AG10803 (cell line): ENCODE measurements at regions not wholly inside any gene's neighbourhood (a gene's known extent, or its start where the extent isn't known, plus 50 kb on each side); places are given as distances from the start of the nearest gene placed in this dataset.

Source experiments
- DNase-seq: peaks from one replicate; pipeline ENCODE4 v3.0.0; 2010; ENCODE audit warnings: low read depth
- H3K4me3 ChIP-seq: 2 replicates; pipeline ENCODE4 v1.5.1; 2011; ENCODE audit warnings: mild to moderate bottlenecking, low read length, control low read depth
- CTCF ChIP-seq: conservative IDR thresholded peaks from 2 replicates; pipeline ENCODE4 v1.5.1; 2011; ENCODE audit warnings: mild to moderate bottlenecking, low read length, control low read depth, inconsistent platforms

GRCh38 chr20:21003902-21004301, 102.3 kb downstream of the LINC00237 start:
- DNase-seq = no peak
- no peak overlapping the region for H3K4me3 ChIP-seq
- no peak for TF ChIP-seq CTCF

GRCh38 chr20:21002486-21002885, 103.7 kb downstream of the LINC00237 start:
- no peak for TF ChIP-seq CTCF
- H3K4me3 ChIP-seq = no peak overlapping the region
- DNase-seq = no peak

- no peak for DNase-seq
- no peak overlapping the region for H3K4me3 ChIP-seq
- no peak for TF ChIP-seq CTCF
These were observed 112.8 kb downstream of the LINC00237 start for GRCh38 chr20:20993372-20993771.

- no peak overlapping the region for H3K4me3 ChIP-seq
- DNase-seq = no peak
- TF ChIP-seq CTCF = no peak
These were observed 113.3 kb downstream of the LINC00237 start for GRCh38 chr20:20992686-20993360.

GRCh38 chr20:20992277-20992676, 113.9 kb downstream of the LINC00237 start:
- no peak overlapping the region for H3K4me3 ChIP-seq
- TF ChIP-seq CTCF = no peak
- no peak for DNase-seq

GRCh38 chr20:20989081-20989480, 117.1 kb downstream of the LINC00237 start:
- TF ChIP-seq CTCF = no peak
- no peak for DNase-seq

GRCh38 chr20:20979934-20980333, 126.2 kb downstream of the LINC00237 start:
- TF ChIP-seq CTCF = no peak
- no peak overlapping the region for H3K4me3 ChIP-seq
- DNase-seq = no peak

More at GRCh38 chr20:20989081-20989480, 117.1 kb downstream of the LINC00237 start:
- H3K4me3 ChIP-seq = no peak overlapping the region
